Esophagus (tissue), 2 donors: ENCODE measurements at regions not wholly inside any gene's neighbourhood (a gene's known extent, or its start where the extent isn't known, plus 50 kb on each side); places are given as distances from the start of the nearest gene placed in this dataset.

Experiments
- H3K27ac ChIP-seq, 2 donors: one replicate each; pipeline ENCODE4 v1.5.1; 2013; ENCODE audit warnings: low read depth in 2 of 2, mild to moderate bottlenecking in 2 of 2, inconsistent platforms in 1 of 2, low read length in 1 of 2, moderate library complexity in 1 of 2
- H3K27me3 ChIP-seq, 2 donors: one replicate each; pipeline ENCODE4 v1.6.1; 2013; ENCODE audit warnings: low read length in 2 of 2, control low read depth in 1 of 2, mild to moderate bottlenecking in 1 of 2; ENCODE audit not compliant: insufficient read depth in 2 of 2, control insufficient read depth in 1 of 2
- H3K36me3 ChIP-seq, 2 donors: one replicate each; pipeline ENCODE4 v1.6.1; 2013; ENCODE audit warnings: low read length in 1 of 2; ENCODE audit not compliant: control insufficient read depth in 2 of 2, insufficient read depth in 2 of 2
- H3K4me1 ChIP-seq, 2 donors: one replicate each; pipeline ENCODE4 v1.6.1; 2013; ENCODE audit warnings: low read length in 1 of 2; ENCODE audit not compliant: control insufficient read depth in 2 of 2, insufficient read depth in 2 of 2
- H3K4me3 ChIP-seq, 2 donors: one replicate each; pipeline ENCODE4 v1.5.1; 2013; ENCODE audit warnings: low read length in 2 of 2, mild to moderate bottlenecking in 2 of 2, low read depth in 1 of 2, moderate library complexity in 1 of 2
- H3K9me3 ChIP-seq, 2 donors: one replicate each; pipeline ENCODE4 v1.6.1; 2013; ENCODE audit warnings: mild to moderate bottlenecking in 2 of 2, low read depth in 1 of 2, low read length in 1 of 2, moderate library complexity in 1 of 2; ENCODE audit not compliant: control insufficient read depth in 2 of 2, insufficient read depth in 1 of 2
- WGBS, 2 donors: extraction: QIAGEN DNeasy Blood & Tissue Kit; methylation state at CpG; one replicate each; pipeline ENCODE4 v1.1.7; 2013; 5-methylcytosine and 5-hydroxymethylcytosine counted together
- donor health status: healthy with polysubstance abuse.
- donor health status: Bipolar disorder and iron deficiency.

- Histone ChIP-seq H3K4me3 (no peak overlapping the region), H3K4me1 (peaks cover 0 to 4% of the 10 kb centered on the region in 2 donors), H3K36me3 (no peaks in the 10 kb centered on the region), H3K27me3 (no peaks in the 10 kb centered on the region), H3K27ac (no peak overlapping the region), H3K9me3 (peaks cover 0 to 3% of the 10 kb centered on the region in 2 donors)
- 41 to 44% methylated on average over 1 of the region's 1 CpG for WGBS, 2 donors
These were observed 138.0 kb downstream of the SLC38A6 start for GRCh38 chr14:61119006-61119405.

GRCh38 chr14:61116369-61116768, 135.3 kb downstream of the SLC38A6 start:
- H3K9me3 ChIP-seq: peaks cover 0 to 6% of the 10 kb centered on the region in 2 donors
- no peaks in the 10 kb centered on the region for H3K36me3 ChIP-seq
- 76 to 80% methylated on average over 10 of the region's 10 CpGs for WGBS, 2 donors
- no peak overlapping the region for H3K4me3 ChIP-seq
- no peak overlapping the region for H3K27ac ChIP-seq
- H3K4me1 ChIP-seq: peaks cover 0 to 4% of the 10 kb centered on the region in 2 donors
- no peaks in the 10 kb centered on the region for H3K27me3 ChIP-seq

GRCh38 chr14:61113561-61114225, 132.6 kb downstream of the SLC38A6 start:
- H3K27me3 ChIP-seq: no peaks in the 10 kb centered on the region
- peaks cover 0 to 6% of the 10 kb centered on the region in 2 donors for H3K9me3 ChIP-seq
- 68 to 72% methylated on average over 6 of the region's 6 CpGs for WGBS, 2 donors
- H3K36me3 ChIP-seq: no peaks in the 10 kb centered on the region
- H3K27ac ChIP-seq: no peak overlapping the region
- H3K4me1 ChIP-seq: peaks cover 0 to 4% of the 10 kb centered on the region in 2 donors
- H3K4me3 ChIP-seq: no peak overlapping the region

GRCh38 chr14:61112506-61112905, 131.5 kb downstream of the SLC38A6 start:
- Histone ChIP-seq H3K27me3 (no peaks in the 10 kb centered on the region), H3K9me3 (peaks cover 0 to 6% of the 10 kb centered on the region in 2 donors), H3K36me3 (no peaks in the 10 kb centered on the region), H3K4me3 (no peak overlapping the region), H3K27ac (no peak overlapping the region), H3K4me1 (peaks cover 0 to 4% of the 10 kb centered on the region in 2 donors)
- 88 to 90% methylated on average over 5 of the region's 5 CpGs for WGBS, 2 donors

- 97 to 98% methylated on average over 5 of the region's 5 CpGs for WGBS, 2 donors
- H3K27ac ChIP-seq: no peak overlapping the region
- no peaks in the 10 kb centered on the region for H3K36me3 ChIP-seq
- H3K9me3 ChIP-seq: peaks cover 0 to 6% of the 10 kb centered on the region in 2 donors
- no peak overlapping the region for H3K4me3 ChIP-seq
- H3K4me1 ChIP-seq: peaks cover 0 to 4% of the 10 kb centered on the region in 2 donors
- no peaks in the 10 kb centered on the region for H3K27me3 ChIP-seq
These were observed 130.7 kb downstream of the SLC38A6 start for GRCh38 chr14:61111731-61112130.

GRCh38 chr14:61111209-61111665, 130.2 kb downstream of the SLC38A6 start:
- Histone ChIP-seq H3K27me3 (no peaks in the 10 kb centered on the region), H3K27ac (no peak overlapping the region), H3K4me1 (peaks cover 0 to under 1% of the 10 kb centered on the region in 2 donors), H3K4me3 (no peak overlapping the region), H3K36me3 (no peaks in the 10 kb centered on the region), H3K9me3 (peaks cover 0 to 6% of the 10 kb centered on the region in 2 donors)
- WGBS, 2 donors: 52% methylated on average over 23 of the region's 23 CpGs

GRCh38 chr14:61110316-61111082, 129.5 kb downstream of the SLC38A6 start:
- no peaks in the 10 kb centered on the region for H3K27me3 ChIP-seq
- WGBS, 2 donors: 79 to 81% methylated on average over 9 of the region's 9 CpGs

GRCh38 chr14:61109288-61109687, 128.2 kb downstream of the SLC38A6 start:
- Histone ChIP-seq H3K9me3 (peaks cover 0 to 5% of the 10 kb centered on the region in 2 donors), H3K4me1 (no peaks in the 10 kb centered on the region), H3K27ac (no peak overlapping the region), H3K36me3 (no peaks in the 10 kb centered on the region), H3K27me3 (no peaks in the 10 kb centered on the region), H3K4me3 (no peak overlapping the region)
- WGBS, 2 donors: 79 to 80% methylated on average over 3 of the region's 3 CpGs

More at GRCh38 chr14:61110316-61111082, 129.5 kb downstream of the SLC38A6 start:
- H3K4me3 ChIP-seq: no peak overlapping the region
- H3K4me1 ChIP-seq: no peaks in the 10 kb centered on the region
- H3K27ac ChIP-seq: no peak overlapping the region
- no peaks in the 10 kb centered on the region for H3K36me3 ChIP-seq
- peaks cover 0 to 6% of the 10 kb centered on the region in 2 donors for H3K9me3 ChIP-seq

- Histone ChIP-seq H3K36me3 (no peaks in the 10 kb centered on the region), H3K27me3 (no peaks in the 10 kb centered on the region), H3K9me3 (peaks cover 0 to under 1% of the 10 kb centered on the region in 2 donors), H3K4me1 (peaks cover 2% of the 10 kb centered on the region in 2 donors), H3K4me3 (no peak overlapping the region), H3K27ac (no peak overlapping the region)
- WGBS, 2 donors: 83 to 86% methylated on average over 10 of the region's 10 CpGs
These were observed 127.6 kb downstream of the SLC38A6 start for GRCh38 chr14:61108496-61109141.
